K562 (cell line): ENCODE measurements at regions not wholly inside any gene's neighbourhood (a gene's known extent, or its start where the extent isn't known, plus 50 kb on each side); places are given as distances from the start of the nearest gene placed in this dataset.

ENCODE experiments used
- BMI1 ChIP-seq: fragments of 150-350 bp; IDR thresholded peaks from 2 replicates; pipeline ENCODE4 v1.6.1; 2014; ENCODE audit warnings: low read length
- FOSL1 ChIP-seq: fragments of 200-800 bp; sonication (Bioruptor generic); conservative IDR thresholded peaks from 2 replicates; pipeline ENCODE4 v1.6.1; 2016; ENCODE audit warnings: missing genetic modification characterization, missing compliant biosample characterization
- HIVEP1 ChIP-seq: fragments of 250-450 bp; sonication (Bioruptor Pico); IDR thresholded peaks from 2 replicates; pipeline ENCODE4 v1.4.0; 2020; ENCODE audit warnings: mild to moderate bottlenecking
- L3MBTL2 ChIP-seq: fragments of 450-650 bp; IDR thresholded peaks from 2 replicates; pipeline ENCODE4 v1.6.1; 2016; ENCODE audit warnings: mild to moderate bottlenecking, moderate library complexity
- NRF1 ChIP-seq, 2 experiments: fragments of 450-650 bp; IDR thresholded peaks in 1 of 2; conservative IDR thresholded peaks in 1 of 2; 2 replicates each; pipeline ENCODE4 v1.6.1; 2014; ENCODE audit warnings: mild to moderate bottlenecking in 2 of 2
- POLR3G ChIP-seq: IDR thresholded peaks from 2 replicates; pipeline ENCODE4 v1.6.1; 2011; ENCODE audit not compliant: insufficient read length, insufficient replicate concordance; ENCODE audit errors: extremely low read depth
- TEAD4 ChIP-seq, 2 experiments: sonication (generic) in 1 of 2; formaldehyde crosslinking in 1 of 2; IDR thresholded peaks; 2 replicates each; pipeline versions ENCODE4 v1.6.1 to v1.8.0; 2012 to 2022; ENCODE audit warnings: borderline replicate concordance in 1 of 2, inconsistent platforms in 1 of 2, low read length in 1 of 2, mild to moderate bottlenecking in 1 of 2, missing genetic modification reagents in 1 of 2
- ZNF146 ChIP-seq: IDR thresholded peaks from one replicate; pipeline ENCODE4 v1.6.1; 2018; ENCODE audit warnings: missing compliant biosample characterization; ENCODE audit not compliant: unreplicated experiment
- TF ChIP-seq, protein P1 (sequence below), 3 experiments: IDR thresholded peaks in 2 of 3; conservative IDR thresholded peaks in 1 of 3; 2 replicates each; pipeline ENCODE4 v1.5.1; 2011 to 2012; ENCODE audit warnings: low read length in 3 of 3, mild to moderate bottlenecking in 3 of 3, control low read depth in 2 of 3, improper control_type of control experiment in 1 of 3, inconsistent platforms in 1 of 3, low read depth in 1 of 3, mixed read lengths in 1 of 3, moderate library complexity in 1 of 3; ENCODE audit not compliant: insufficient read depth in 2 of 3
- TF ChIP-seq, protein P2 (sequence below): sonication (generic); formaldehyde crosslinking; IDR thresholded peaks from 2 replicates; pipeline ENCODE4 v1.8.1; 2023; ENCODE audit warnings: mild to moderate bottlenecking, missing genetic modification reagents
- TF ChIP-seq, protein P3 (sequence below): sonication (generic); formaldehyde crosslinking; IDR thresholded peaks from 2 replicates; pipeline ENCODE4 v1.5.0; 2020; ENCODE audit warnings: missing genetic modification reagents

DNA sequence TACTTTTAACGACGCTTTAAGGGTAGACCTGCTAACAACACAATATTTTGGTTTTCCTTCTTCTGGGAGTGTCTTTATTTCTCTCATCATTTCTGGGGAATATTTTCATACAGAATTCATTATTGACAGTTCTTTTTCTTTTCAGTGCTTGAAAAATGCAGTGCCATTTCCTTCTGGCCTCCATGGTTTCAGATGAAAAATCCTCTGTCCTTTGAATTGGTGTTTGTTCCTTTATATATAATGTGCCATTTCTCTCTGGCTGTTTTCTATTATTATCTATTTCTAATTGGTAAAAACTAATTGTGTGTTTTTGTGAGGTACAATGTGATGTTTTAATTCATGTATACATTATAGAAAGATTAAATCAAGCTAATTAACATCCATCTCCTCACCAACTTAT lies 194.3 kb upstream of the S1PR3 start:
- no peak for TF ChIP-seq TEAD4 (IDR thresholded peaks at IDR 0.05; ENCODE audit: low read length)
- TF ChIP-seq TEAD4 (CRISPR knock-in tag; IDR thresholded peaks at IDR 0.05; ENCODE audit: borderline replicate concordance) = no peak
- no peak for TF ChIP-seq HIVEP1
- TF ChIP-seq, protein P1, sequence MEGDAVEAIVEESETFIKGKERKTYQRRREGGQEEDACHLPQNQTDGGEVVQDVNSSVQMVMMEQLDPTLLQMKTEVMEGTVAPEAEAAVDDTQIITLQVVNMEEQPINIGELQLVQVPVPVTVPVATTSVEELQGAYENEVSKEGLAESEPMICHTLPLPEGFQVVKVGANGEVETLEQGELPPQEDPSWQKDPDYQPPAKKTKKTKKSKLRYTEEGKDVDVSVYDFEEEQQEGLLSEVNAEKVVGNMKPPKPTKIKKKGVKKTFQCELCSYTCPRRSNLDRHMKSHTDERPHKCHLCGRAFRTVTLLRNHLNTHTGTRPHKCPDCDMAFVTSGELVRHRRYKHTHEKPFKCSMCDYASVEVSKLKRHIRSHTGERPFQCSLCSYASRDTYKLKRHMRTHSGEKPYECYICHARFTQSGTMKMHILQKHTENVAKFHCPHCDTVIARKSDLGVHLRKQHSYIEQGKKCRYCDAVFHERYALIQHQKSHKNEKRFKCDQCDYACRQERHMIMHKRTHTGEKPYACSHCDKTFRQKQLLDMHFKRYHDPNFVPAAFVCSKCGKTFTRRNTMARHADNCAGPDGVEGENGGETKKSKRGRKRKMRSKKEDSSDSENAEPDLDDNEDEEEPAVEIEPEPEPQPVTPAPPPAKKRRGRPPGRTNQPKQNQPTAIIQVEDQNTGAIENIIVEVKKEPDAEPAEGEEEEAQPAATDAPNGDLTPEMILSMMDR (IDR thresholded peaks at IDR 0.05 in 2 of 3, conservative IDR thresholded peaks at IDR 0.05 in 1 of 3; ENCODE audit: insufficient read depth in 2 of 3, low read depth in 1 of 3, low read length in 3 of 3) = no peak
- TF ChIP-seq NRF1 (conservative IDR thresholded peaks at IDR 0.05 in 1 of 2, IDR thresholded peaks at IDR 0.05 in 1 of 2) = no peak
- TF ChIP-seq POLR3G = no peak
- TF ChIP-seq, protein P2, sequence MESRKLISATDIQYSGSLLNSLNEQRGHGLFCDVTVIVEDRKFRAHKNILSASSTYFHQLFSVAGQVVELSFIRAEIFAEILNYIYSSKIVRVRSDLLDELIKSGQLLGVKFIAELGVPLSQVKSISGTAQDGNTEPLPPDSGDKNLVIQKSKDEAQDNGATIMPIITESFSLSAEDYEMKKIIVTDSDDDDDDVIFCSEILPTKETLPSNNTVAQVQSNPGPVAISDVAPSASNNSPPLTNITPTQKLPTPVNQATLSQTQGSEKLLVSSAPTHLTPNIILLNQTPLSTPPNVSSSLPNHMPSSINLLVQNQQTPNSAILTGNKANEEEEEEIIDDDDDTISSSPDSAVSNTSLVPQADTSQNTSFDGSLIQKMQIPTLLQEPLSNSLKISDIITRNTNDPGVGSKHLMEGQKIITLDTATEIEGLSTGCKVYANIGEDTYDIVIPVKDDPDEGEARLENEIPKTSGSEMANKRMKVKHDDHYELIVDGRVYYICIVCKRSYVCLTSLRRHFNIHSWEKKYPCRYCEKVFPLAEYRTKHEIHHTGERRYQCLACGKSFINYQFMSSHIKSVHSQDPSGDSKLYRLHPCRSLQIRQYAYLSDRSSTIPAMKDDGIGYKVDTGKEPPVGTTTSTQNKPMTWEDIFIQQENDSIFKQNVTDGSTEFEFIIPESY (CRISPR knock-in tag) = no peak
- TF ChIP-seq ZNF146 (CRISPR knock-in tag) = no peak
- TF ChIP-seq, protein P3, sequence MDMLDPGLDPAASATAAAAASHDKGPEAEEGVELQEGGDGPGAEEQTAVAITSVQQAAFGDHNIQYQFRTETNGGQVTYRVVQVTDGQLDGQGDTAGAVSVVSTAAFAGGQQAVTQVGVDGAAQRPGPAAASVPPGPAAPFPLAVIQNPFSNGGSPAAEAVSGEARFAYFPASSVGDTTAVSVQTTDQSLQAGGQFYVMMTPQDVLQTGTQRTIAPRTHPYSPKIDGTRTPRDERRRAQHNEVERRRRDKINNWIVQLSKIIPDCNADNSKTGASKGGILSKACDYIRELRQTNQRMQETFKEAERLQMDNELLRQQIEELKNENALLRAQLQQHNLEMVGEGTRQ = no peak
- TF ChIP-seq BMI1 = no peak
- TF ChIP-seq FOSL1 = no peak
- TF ChIP-seq L3MBTL2 = no peak
